ENCODE measurements at regions not wholly inside any gene's neighbourhood (a gene's known extent, or its start where the extent isn't known, plus 50 kb on each side); places are given as distances from the start of the nearest gene placed in this dataset.

GRCh38 chr7:137164251-137164650 lies 179.3 kb downstream of the PTN start:
- TF ChIP-seq, protein P1, sequence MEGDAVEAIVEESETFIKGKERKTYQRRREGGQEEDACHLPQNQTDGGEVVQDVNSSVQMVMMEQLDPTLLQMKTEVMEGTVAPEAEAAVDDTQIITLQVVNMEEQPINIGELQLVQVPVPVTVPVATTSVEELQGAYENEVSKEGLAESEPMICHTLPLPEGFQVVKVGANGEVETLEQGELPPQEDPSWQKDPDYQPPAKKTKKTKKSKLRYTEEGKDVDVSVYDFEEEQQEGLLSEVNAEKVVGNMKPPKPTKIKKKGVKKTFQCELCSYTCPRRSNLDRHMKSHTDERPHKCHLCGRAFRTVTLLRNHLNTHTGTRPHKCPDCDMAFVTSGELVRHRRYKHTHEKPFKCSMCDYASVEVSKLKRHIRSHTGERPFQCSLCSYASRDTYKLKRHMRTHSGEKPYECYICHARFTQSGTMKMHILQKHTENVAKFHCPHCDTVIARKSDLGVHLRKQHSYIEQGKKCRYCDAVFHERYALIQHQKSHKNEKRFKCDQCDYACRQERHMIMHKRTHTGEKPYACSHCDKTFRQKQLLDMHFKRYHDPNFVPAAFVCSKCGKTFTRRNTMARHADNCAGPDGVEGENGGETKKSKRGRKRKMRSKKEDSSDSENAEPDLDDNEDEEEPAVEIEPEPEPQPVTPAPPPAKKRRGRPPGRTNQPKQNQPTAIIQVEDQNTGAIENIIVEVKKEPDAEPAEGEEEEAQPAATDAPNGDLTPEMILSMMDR (conservative IDR thresholded peaks at IDR 0.05; ENCODE audit: low read depth, low read length): no peak
- no peak for TF ChIP-seq EZH2 (IDR thresholded peaks at IDR 0.05; ENCODE audit: borderline replicate concordance, low read depth, low read length, poor library complexity, severe bottlenecking)

Measured in A673 (cell line).